NCI-H526 treated with DMSO at 0.1 percent for 48 hours (cell line): ENCODE measurements at regions not wholly inside any gene's neighbourhood (a gene's known extent, or its start where the extent isn't known, plus 50 kb on each side); places are given as distances from the start of the nearest gene placed in this dataset.

ENCODE experiments used
- DNase-seq: peaks from one replicate; lab custom pipeline; 2025; lab: John Stamatoyannopoulos, UW

DNA sequence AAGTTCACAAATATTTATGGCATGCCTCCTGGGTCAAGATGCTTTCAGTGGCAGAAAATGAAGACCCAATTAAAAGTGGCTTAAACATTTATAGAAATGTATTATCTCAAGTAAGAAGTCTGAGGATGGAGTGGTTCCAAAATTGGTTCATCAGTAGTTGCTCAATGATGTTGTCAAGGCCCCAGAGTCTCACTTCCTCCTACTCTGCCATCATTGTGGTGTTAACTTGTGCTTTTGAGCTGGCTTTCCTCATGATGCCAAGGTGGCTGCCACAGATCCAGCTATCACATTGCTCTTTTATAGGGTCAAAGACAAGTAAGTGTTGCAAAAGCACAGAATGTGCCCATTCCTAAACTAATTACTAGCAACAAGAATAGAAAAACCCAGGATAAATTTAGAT is 404.6 kb upstream of the NRP1 start:
- DNase-seq: no peak

DNA sequence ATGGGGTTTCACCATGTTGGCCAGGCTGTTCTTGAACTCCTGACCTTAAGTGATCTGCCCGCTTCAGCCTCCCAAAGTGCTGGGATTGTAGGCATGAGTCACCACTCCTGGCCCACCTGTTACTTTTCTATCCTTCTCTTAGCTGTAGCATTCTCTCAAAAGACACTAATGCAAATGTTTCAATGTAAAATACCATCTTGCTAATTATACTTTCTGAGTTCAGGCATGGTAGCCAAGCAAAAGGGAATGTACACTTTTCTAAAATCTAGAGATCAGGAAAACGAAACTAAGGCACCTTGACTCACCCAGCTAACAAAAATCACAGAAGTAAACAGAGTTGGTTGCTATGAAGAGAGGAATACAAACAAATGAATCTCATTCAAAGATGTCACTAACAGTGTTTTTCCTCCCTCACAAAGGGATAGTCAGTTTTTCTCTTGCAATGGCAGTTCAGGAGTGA is 401.0 kb upstream of the NRP1 start:
- no peak for DNase-seq

DNA sequence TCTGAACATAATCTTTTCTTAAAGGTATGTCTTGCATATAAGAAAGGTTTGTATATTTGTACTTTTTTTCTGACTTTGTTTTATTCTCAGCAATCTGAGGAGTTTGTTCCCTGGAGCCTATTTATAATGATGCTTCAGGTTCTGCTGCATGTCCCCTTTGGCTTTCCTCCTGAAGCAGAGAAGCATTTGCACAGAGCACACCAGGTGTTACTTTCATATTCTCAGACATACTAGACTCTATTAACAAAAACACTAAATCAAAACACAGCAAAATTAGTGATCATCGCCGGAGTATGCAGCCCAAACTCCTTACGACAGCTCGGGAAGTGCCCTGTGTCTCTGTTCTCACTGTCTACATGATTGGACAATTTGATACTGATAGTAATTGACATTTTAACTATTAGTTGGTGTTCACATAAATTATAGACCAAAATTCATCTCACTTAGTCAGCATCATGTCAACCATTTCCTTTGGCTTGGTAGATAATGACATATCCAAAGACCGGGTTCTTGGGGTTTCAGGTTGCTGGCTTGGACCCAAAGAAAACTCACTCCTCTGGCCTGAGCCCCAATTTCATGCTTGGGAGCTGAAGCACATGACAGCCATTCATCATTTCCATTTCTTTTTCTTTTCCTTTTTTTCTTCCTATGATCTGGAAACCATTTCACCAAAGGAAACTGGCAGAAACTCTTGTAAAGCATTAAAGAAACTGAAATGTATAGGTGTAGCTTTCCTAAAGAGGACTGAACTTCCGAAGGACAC is 400.1 kb upstream of the NRP1 start:
- no peak for DNase-seq

DNA sequence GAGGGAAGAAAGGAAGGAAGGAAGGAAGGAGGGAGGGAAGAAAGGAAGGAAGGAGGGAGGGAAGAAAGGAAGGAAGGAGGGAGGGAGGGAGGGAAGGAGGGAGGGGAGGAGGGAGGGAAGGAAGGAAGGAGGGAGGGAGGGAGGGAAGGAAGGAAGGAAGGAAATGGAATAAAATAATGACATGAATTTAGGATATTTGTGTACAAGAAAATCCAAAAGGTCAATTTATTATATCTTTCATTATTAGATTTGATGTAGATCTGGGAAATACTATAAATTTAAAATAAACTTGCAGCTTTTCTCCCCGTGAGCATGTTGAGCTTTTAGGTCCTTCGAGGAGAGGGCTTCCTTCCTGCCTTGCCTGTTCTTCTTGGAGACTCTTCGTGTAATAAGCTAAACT is 398.6 kb upstream of the NRP1 start:
- no peak for DNase-seq

DNA sequence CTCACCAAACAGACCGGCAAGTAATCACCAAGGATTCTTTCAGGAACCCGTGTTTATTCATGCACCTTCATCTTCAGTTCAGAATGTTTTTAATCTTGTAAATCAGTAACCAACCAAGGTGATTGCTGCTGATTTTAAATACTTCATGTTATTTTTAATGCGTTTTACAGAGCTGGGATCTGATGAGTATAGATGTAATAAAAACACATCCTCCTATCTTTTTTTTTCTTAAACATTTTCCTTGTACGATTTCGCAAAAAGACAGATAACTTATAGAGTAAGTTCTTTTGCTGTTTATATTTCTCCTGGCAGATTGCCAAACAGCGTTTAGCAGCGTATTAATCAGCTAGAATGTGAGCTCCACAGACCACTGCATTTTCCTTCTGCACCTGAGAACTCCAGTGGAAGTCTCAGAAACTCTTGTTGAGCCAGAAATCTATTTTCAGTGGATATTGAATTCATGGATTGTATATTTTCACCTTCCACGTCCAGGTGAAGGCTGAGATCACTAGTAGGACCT is 397.8 kb upstream of the NRP1 start:
- no peak for DNase-seq

DNA sequence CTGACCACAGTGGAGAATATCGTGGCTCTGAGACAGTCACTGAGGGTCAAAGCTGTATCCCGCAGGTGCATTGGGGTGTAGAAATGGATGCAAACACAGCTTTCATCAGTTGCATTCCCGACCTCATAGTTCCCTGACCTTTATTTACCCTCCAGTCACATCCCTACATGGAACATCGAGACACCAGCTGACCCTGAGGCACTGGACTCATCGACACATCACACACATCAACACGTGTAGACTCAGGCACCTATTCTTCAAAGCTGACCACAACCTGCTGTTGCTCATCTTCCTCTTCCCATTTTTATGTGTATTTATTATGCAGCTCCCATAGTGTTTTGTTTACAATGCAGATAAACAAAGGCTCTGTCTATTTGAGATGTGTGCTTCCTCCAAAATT is 396.9 kb upstream of the NRP1 start:
- no peak for DNase-seq

DNA sequence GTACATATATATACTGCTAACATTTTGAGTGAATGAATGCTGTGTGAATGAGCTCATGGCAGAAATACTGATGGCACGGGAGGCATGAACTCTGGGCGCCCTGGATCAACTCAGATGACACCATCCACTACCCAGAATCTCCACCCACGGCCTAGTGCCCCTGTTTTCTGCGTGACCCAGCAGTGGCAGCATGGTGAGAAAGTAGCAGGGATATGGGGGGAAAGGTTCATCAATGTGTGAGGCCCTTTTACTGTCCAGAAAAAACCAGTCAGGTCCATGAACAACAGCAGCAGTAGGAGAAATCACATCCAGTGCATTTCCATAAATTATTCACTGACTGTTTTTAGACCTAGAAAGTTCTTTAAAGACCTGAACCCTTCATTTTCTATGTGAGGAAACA is 391.0 kb upstream of the NRP1 start:
- DNase-seq: no peak

DNA sequence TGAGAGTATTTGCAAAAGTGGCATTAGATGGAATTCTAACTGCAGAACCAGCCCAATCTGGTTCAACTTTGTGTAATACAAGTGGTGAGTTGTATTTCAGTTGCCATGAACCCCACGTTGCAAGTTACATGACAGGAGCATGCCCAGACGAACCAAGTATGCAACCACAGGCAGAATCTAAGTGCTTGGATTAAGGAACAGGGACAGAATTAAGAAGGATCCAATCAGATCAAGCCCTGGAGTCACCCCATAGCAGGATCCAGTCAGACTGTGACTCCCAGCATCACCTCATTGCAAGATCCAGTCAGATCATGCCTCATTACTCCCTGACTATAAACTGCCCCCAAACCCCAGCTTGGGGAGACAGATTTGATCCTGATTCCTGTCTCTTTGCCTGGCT is 388.7 kb upstream of the NRP1 start:
- no peak for DNase-seq

DNA sequence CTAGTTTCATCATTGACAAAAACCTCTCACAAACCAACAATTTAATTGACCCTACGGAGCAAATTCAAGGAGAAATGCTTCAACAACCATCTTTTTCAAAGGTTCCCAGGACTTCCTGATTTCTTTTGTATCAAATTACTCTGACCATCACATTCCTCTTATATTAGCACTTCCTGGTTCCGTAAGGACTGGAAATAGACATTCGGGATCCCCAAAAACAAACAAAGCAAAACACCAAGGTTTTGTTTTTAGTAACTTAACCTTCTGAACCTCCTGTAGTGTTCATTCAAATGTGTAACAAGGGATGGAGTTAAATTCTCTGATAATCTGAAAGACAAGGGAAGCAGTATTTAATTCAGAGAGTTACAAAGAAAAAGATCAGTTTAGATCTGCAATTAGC is 387.6 kb upstream of the NRP1 start:
- no peak for DNase-seq

DNA sequence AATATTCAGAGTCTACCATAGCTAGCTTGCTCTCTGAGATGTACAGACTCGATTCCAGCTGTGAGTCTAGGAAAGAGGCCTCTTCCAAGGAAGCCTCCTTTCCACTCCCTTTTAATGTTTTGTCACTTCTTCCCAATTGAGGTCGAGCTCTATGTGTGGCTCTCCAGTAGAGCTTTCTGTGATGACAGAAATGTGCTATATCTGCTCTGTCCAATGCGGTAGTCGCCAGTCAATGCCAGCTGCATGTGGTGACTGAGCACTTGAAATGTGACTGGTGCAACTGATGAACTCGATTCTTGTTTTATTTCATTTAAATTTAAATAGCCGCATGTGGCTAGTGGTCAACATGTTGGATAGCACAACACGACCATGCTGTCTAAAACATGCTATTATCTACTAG is 387.0 kb upstream of the NRP1 start:
- no peak for DNase-seq

DNA sequence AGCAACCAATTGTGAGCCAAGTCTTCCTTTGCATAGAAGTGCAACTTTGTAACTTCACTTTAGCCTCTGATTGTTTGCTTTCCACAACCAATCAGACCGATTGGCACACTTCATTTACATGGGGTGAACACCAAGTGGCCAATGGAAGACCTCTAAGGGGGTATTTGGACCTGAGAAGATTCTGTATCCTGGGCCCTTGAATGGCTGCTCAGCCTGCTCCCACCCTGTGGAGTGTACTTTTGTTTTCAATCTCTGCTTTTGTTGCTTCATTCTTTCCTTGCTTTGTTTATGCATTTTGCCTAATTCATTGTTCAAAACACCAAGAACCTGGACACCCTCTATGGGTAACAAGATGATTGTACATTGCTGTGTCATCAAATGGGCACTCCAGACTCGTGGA is 385.7 kb upstream of the NRP1 start:
- no peak for DNase-seq

DNA sequence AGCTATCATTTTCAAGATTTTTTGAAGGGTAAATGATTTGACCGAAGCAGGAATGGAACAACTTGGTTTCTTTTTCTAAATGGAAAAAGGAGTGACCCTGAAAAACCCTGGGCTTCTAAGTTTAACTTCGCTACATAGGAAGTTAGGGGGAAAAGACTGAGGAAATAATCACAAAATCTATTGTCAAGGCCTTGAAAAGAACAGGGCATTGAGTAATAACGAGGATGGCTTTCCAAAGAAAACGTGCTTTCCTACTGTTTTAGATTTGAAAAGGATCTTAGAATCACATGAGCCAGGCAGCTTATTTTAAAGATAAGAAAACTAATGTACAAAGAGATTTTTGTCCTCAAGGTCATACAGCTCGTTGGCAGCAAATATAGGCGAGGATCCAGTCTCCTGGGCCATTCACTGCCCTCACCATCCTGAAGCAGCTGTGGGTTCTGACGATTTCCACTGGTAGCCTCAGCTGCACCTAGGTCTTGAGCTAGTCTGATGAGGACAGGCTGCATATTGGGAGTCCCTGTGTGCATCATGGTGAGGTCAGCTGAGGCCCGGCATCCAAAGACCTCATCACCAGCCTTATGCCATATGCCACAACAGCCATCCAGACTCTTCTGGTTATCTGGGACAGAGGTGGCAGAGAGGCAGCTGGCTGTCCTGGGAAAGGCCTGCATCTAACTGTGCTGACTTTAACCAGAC is 384.7 kb upstream of the NRP1 start:
- no peak for DNase-seq

DNA sequence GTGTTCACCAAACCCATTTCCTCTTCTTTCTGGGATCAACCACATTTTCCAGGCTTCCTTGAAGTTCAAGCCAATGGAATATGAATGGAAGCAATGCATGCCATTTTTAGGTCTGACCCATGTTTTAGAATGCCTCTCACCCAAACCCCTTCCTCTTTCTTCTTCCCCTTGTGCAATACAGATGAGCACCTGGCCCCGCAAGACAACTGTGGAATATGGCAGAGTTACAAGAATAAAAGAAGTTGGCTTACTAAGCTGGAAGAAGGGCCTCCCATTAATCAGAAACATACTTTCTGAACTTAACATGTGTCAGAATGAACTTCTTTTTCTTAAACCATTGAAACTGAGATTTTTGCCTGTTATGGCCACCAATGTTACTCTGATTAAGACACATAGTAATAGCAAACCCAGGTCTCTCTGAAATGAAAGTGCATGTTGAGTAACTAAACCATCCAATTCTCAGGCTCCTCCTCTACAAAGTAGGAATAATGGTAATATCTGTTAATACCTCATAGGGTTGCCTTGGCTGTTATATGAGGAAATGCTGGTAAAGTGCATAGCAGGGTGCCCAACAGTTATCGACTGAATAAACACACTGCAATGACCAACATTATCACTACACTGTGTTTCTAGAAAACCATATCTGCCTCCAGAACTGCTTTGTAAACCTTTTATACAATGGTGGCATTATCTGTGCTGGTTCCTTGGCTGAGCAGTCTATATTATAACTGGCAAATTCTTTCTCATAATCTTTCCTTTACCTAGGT is 382.2 kb upstream of the NRP1 start:
- DNase-seq: no peak

DNA sequence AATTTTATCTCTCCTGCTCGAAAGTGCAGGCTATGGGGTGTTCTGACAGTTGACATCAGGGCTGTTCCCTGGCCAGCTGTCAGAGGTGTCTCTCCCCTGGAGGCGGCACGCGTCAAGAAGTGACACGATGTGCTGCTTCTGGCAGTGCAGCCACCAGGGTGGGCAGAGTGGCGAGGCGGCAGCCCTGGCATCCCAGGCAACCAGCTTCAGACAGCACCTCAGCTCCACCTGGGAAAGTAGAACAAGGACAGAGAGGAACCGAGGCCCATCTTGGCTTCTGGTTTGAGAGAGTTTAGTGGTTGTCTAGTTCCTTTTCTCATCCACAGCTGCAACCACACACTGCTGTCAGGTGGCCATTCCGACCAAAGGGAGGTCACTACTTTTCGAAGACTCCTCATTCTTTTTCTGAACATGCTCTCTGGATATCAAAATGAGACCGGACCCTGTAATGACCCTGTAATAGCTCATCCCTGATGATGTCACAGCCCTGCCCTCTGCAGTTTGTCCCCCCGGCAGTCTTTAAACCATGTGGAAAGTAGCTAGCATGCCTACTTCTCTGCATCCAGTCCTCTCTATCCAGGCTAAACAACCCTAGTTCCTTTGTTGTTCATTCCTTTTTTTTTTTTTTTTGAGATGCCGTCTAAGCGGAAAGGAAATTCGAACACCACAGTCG is 381.0 kb upstream of the NRP1 start:
- no peak for DNase-seq

DNA sequence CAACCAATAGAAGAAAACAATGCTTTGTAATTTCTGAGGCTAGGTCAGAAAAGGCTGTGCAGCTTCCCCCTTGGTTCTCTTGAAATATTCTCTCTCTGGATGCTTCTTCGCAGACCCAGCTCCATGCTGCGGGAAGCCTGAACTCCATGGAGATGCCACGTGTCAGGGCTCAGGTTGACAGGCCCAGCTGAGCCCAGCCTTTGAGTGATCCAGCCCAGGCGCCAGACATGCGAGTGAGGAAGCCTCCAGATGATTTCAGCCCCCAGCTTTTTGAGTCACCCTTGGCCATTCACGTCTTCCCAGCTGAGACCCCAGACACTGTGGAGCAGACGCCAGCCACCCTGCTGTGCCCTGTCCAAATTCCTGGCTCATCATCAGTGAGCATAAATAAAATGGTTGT is 378.4 kb upstream of the NRP1 start:
- DNase-seq: no peak

DNA sequence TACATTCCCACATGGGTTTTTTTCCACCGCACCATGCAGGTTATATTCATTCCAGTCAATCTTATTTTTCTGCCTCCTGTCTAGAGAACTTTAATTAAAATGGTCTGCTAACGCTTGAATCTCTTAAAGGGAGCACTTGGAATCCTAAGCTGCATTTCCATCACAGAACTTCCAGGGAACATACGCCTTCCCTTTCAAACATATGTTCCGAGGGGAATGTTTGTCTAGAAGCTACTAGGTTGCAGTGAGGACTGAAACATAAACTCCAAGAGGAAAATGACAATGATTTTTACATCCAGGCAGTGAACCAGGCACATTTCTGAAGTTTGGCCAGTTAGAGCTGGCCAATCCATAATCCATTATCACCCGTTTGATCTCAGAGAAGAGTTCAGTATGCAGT is 375.5 kb upstream of the NRP1 start:
- DNase-seq: no peak

DNA sequence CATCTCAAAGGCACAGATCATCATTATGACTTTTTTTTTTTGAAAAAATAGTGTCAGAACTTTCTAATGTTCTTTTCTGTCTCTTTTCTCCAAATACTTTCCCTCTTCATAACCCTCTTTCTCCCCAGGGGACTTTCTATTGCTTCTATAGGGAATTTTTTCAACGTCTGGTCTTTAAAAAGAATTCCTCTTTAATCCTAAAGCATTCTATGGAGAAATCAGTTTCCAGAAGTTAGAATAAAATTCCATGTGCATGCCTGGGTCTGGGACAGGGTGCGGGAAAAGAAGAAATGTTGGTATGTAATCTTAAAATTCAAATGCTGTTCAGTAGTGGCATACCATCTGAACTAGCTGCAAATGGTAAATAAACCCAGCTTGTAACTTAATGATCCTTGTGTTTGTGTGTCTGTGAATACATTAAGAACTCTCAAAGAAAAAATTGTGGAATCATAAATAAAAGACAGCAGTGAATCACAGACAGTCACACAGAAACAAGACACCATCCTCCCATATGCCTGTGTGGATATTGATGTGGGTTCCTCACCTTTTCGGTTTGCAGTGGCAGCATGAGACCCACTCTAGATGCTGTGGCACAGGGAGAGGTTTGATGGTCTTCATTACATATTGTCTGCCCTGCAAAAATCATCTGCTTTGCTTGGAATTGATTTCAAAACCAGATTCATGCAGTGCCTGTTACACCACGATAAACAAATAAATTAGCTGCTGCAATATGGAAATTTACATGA is 374.7 kb upstream of the NRP1 start:
- DNase-seq: peak; percentile 11

DNA sequence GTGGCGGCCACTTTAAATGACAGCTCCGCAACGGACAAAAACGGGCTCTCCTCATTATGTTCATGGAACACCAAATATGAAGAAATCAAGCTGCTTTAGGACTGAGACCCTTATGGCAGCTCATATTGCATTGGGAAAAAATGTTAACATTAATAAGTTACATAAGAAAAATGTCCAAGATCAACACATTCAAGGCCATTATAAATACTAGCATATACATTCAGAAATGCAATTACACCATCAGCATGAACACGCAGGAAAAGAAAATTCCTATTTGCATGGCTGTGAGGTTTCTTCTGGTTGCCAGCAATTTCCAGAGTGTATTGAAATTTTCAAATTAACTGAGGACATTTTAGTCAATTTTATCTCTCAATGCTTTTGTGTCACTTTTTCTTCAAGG is 374.1 kb upstream of the NRP1 start:
- DNase-seq: no peak

DNA sequence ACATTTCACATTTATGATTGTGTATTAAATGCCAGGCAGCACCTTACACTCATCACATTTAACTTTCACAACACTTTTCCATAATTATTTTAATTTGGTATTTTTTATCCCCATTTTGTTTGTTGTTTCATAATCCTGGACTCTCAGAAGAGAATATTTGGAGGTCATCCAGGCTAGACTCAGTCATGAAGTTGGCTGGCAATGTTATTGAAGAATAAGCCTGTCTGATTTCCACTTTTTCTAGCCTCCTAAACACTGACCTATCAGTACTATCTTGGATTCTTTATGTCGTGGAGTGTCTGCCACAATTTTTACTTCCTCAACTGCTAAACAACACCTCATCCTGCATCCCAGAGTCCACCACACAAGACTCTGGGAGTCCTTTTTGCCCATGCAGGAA is 372.3 kb upstream of the NRP1 start:
- DNase-seq: no peak

DNA sequence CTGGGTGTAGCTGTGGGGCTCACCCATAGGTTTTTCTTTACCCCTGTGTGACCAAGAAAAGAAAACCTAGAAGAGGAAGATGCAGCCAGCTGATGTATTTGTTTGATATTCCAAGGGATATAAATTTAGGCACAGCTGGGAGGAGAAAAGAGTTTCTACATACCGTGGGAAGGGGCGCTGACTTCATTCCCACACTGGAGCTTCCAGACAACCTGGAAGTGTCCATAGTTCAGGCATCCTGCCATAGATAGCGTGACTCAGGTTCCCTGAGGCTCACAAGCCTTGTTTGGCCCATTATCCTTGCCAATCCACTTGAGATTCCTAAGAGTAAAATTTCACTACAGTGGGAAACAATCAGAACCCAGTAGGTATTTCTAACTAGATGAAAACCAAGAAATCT is 371.7 kb upstream of the NRP1 start:
- DNase-seq: no peak

DNA sequence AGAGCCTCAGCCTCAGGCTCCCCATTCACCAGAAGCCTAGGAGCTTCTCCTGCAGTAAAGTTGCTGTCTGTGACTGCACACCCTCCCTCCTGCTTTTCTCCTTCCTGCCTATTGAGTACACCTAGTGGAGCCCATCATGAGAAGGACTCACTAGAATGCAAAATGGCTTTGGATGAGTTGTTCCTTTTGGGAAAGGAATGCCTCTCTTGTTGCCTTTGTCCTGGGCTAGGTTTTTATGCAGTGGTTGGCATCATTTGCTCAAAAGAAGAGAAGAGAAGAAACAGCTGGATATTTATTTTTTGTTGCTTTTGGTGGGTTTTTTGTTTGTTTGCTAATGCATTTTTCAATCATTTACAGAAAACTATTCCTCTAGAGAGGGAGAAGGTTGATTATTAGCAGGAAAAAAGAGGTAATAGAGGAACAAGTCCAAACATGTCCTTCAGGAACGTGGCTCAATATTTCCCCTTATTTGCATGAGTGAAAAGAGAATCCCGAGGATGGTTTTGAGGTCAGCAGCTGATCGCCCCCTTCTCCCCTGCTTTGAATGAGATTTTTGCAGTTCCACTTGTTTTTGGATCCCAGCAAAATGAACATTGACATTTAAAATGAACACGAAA is 369.9 kb upstream of the NRP1 start:
- peak; percentile 51 for DNase-seq
